H9 (cell line): ENCODE measurements at regions not wholly inside any gene's neighbourhood (a gene's known extent, or its start where the extent isn't known, plus 50 kb on each side); places are given as distances from the start of the nearest gene placed in this dataset.

ENCODE experiments used
- DNase-seq: peaks from one replicate; pipeline ENCODE4 v3.0.0-alpha.2; 2017
- H2AFZ ChIP-seq: one replicate; pipeline ENCODE4 v1.6.1; 2013; ENCODE audit warnings: mild to moderate bottlenecking, low read length, control low read depth, moderate library complexity
- H2AK5ac ChIP-seq: 2 replicates; pipeline ENCODE4 v1.6.1; 2013; ENCODE audit warnings: low read length, control low read depth, mixed read lengths; ENCODE audit not compliant: insufficient read length
- H2BK120ac ChIP-seq: one replicate; pipeline ENCODE4 v1.6.1; 2013; ENCODE audit warnings: low read depth, mild to moderate bottlenecking, low read length, control low read depth, inconsistent platforms; ENCODE audit not compliant: poor library complexity, severe bottlenecking
- H2BK12ac ChIP-seq: 2 replicates; pipeline ENCODE4 v1.6.1; 2013; ENCODE audit warnings: low read length, control low read depth, mixed read lengths, low read depth; ENCODE audit not compliant: insufficient read length
- H2BK15ac ChIP-seq: 2 replicates; pipeline ENCODE4 v1.6.1; 2013; ENCODE audit warnings: low read depth, low read length, control low read depth
- H2BK20ac ChIP-seq: one replicate; pipeline ENCODE4 v1.6.1; 2013; ENCODE audit warnings: low read depth, mild to moderate bottlenecking, low read length, control low read depth, inconsistent platforms; ENCODE audit not compliant: poor library complexity, severe bottlenecking
- H2BK5ac ChIP-seq: 2 replicates; pipeline ENCODE4 v1.6.1; 2013; ENCODE audit warnings: low read length, control low read depth, mixed read lengths; ENCODE audit not compliant: insufficient read length
- H3K14ac ChIP-seq: 2 replicates; pipeline ENCODE4 v1.6.1; 2013; ENCODE audit warnings: low read length, control low read depth; ENCODE audit not compliant: insufficient read depth
- H3K18ac ChIP-seq: 2 replicates; pipeline ENCODE4 v1.6.1; 2013; ENCODE audit warnings: low read depth, mild to moderate bottlenecking, mixed read lengths, low read length, control low read depth; ENCODE audit not compliant: insufficient read length
- H3K23ac ChIP-seq: 2 replicates; pipeline ENCODE4 v1.6.1; 2013; ENCODE audit warnings: low read length, control low read depth, mixed read lengths, low read depth; ENCODE audit not compliant: insufficient read length
- H3K23me2 ChIP-seq: 2 replicates; pipeline ENCODE4 v1.6.1; 2013; ENCODE audit warnings: low read depth, mild to moderate bottlenecking, mixed read lengths, low read length, control low read depth; ENCODE audit not compliant: insufficient read length, poor library complexity, severe bottlenecking
- H3K27ac ChIP-seq: 2 replicates; pipeline ENCODE4 v1.5.1; 2013; ENCODE audit warnings: low read length, control low read depth, mixed read lengths, low read depth; ENCODE audit not compliant: insufficient read length
- H3K27me3 ChIP-seq: 2 replicates; pipeline ENCODE4 v1.6.1; 2013; ENCODE audit warnings: low read length, control low read depth, inconsistent platforms; ENCODE audit not compliant: insufficient read depth
- H3K4ac ChIP-seq: 2 replicates; pipeline ENCODE4 v1.6.1; 2013; ENCODE audit warnings: low read depth, mild to moderate bottlenecking, control low read depth, inconsistent platforms, low read length, moderate library complexity
- H3K4me1 ChIP-seq: 2 replicates; pipeline ENCODE4 v1.6.1; 2013; ENCODE audit warnings: low read length, control low read depth, inconsistent platforms; ENCODE audit not compliant: insufficient read depth
- H3K4me2 ChIP-seq: 2 replicates; pipeline ENCODE4 v1.6.1; 2013; ENCODE audit warnings: low read length, control low read depth, mixed read lengths; ENCODE audit not compliant: insufficient read length, insufficient read depth
- H3K56ac ChIP-seq: 2 replicates; pipeline ENCODE4 v1.6.1; 2013; ENCODE audit warnings: low read depth, mild to moderate bottlenecking, mixed read lengths, low read length, control low read depth; ENCODE audit not compliant: insufficient read length
- H3K79me1 ChIP-seq: 2 replicates; pipeline ENCODE4 v1.6.1; 2013; ENCODE audit warnings: low read depth, mild to moderate bottlenecking, moderate library complexity, low read length, control low read depth, inconsistent platforms; ENCODE audit not compliant: insufficient read depth, poor library complexity, severe bottlenecking
- H3K79me2 ChIP-seq: 2 replicates; pipeline ENCODE4 v1.6.1; 2013; ENCODE audit warnings: low read length, control low read depth, inconsistent platforms; ENCODE audit not compliant: insufficient read depth
- H3K9ac ChIP-seq: 2 replicates; pipeline ENCODE4 v1.6.1; 2013; ENCODE audit warnings: low read length, control low read depth, mixed read lengths; ENCODE audit not compliant: insufficient read length; ENCODE audit errors: extremely low read depth
- H3K9me3 ChIP-seq: one replicate; pipeline ENCODE4 v1.6.1; 2013; ENCODE audit warnings: low read depth, low read length, inconsistent platforms; ENCODE audit not compliant: control insufficient read depth
- H3T11ph ChIP-seq: one replicate; pipeline ENCODE4 v1.6.1; 2013; ENCODE audit warnings: mild to moderate bottlenecking, low read length, control low read depth, inconsistent platforms
- H4K20me1 ChIP-seq: one replicate; pipeline ENCODE4 v1.6.1; 2013; ENCODE audit not compliant: control insufficient read depth, insufficient read length, insufficient read depth
- H4K5ac ChIP-seq: 2 replicates; pipeline ENCODE4 v1.6.1; 2013; ENCODE audit warnings: low read depth, mild to moderate bottlenecking, mixed read lengths, low read length, control low read depth; ENCODE audit not compliant: insufficient read length
- H4K8ac ChIP-seq: replicated peaks from 2 replicates; pipeline ENCODE4 v1.6.1; 2013; ENCODE audit warnings: low read length, control low read depth, mixed read lengths, low read depth; ENCODE audit not compliant: insufficient read length
- H4K91ac ChIP-seq: 2 replicates; pipeline ENCODE4 v1.6.1; 2013; ENCODE audit warnings: low read depth, mild to moderate bottlenecking, moderate library complexity, mixed read lengths, low read length, control low read depth; ENCODE audit not compliant: insufficient read length
- H3K27ac Mint-ChIP-seq, 3 experiments: 2 replicates in 2 of 3; 3 replicates in 1 of 3; pipeline ENCODE4 v1.8.0; 2020 to 2021; ENCODE audit warnings: mixed read lengths in 3 of 3, mild to moderate bottlenecking in 1 of 3, moderate library complexity in 1 of 3
- H3K27me3 Mint-ChIP-seq: 2 replicates; pipeline ENCODE4 v1.8.0; 2021; ENCODE audit warnings: low read depth, mild to moderate bottlenecking, moderate library complexity, mixed read lengths
- H3K36me3 Mint-ChIP-seq, 3 experiments: 2 replicates in 2 of 3; 3 replicates in 1 of 3; pipeline ENCODE4 v1.8.0; 2020 to 2021; ENCODE audit warnings: low read depth in 3 of 3, mixed read lengths in 3 of 3; ENCODE audit not compliant: insufficient read depth in 1 of 3
- H3K4me1 Mint-ChIP-seq, 2 experiments: 2 replicates each; pipeline ENCODE4 v1.8.0; 2020; ENCODE audit warnings: mixed read lengths in 2 of 2
- H3K4me3 Mint-ChIP-seq, 2 experiments: 2 replicates in 1 of 2; 3 replicates in 1 of 2; pipeline ENCODE4 v1.8.0; 2020 to 2021; ENCODE audit warnings: mild to moderate bottlenecking in 2 of 2, mixed read lengths in 2 of 2, moderate library complexity in 1 of 2
- H3K9me3 Mint-ChIP-seq, 2 experiments: 2 replicates in 1 of 2; 3 replicates in 1 of 2; pipeline ENCODE4 v1.8.0; 2020; ENCODE audit warnings: mild to moderate bottlenecking in 2 of 2, mixed read lengths in 2 of 2, moderate library complexity in 1 of 2
- CTCF ChIP-seq: fragments of 200-600 bp; sonication (generic); conservative IDR thresholded peaks from 3 replicates; pipeline ENCODE4 v1.8.0; 2021; ENCODE audit warnings: antibody characterized with exemption, mild to moderate bottlenecking
- WGBS: extraction: QIAGEN DNeasy Blood & Tissue Kit; methylation state at CpG from one replicate; pipeline ENCODE4 v1.1.7; 2013; ENCODE audit warnings: missing lambda C conversion rate, low lambda C conversion rate, mixed read lengths; ENCODE audit not compliant: insufficient read length; ENCODE audit errors: extremely low coverage; 5-methylcytosine and 5-hydroxymethylcytosine counted together

GRCh38 chr1:88200545-88200944 is 483.5 kb upstream of the PKN2 start:
- no peak overlapping the region for H2BK12ac ChIP-seq
- H3K4me3 Mint-ChIP-seq = no peak overlapping the region
- H2AFZ ChIP-seq = no peak overlapping the region
- no peak overlapping the region for H3K9ac ChIP-seq
- H3K56ac ChIP-seq = no peak overlapping the region
- H2BK5ac ChIP-seq = no peak overlapping the region
- H3K4me1 ChIP-seq = no peaks in the 10 kb centered on the region
- no peak overlapping the region for H2BK20ac ChIP-seq
- no peak overlapping the region for H4K5ac ChIP-seq
- no peaks in the 10 kb centered on the region for H3K36me3 Mint-ChIP-seq
- no peak overlapping the region for H3K4me2 ChIP-seq
- no peak overlapping the region for H3K18ac ChIP-seq
- H2BK15ac ChIP-seq = no peak overlapping the region
- peak overlapping the region in 1 of 3 experiments; percentile 53; a peak in 1 of 7 replicates for H3K27ac Mint-ChIP-seq
- no peak overlapping the region for H3T11ph ChIP-seq
- no peaks in the 10 kb centered on the region for H3K9me3 Mint-ChIP-seq
- H3K79me1 ChIP-seq = no peaks in the 10 kb centered on the region
- DNase-seq = no peak
- no CpG with 5 or more reads among the region's 3 CpGs for WGBS
- no peak overlapping the region for H3K14ac ChIP-seq
- no peak overlapping the region for H3K4ac ChIP-seq
- no peaks in the 10 kb centered on the region for H3K27me3 Mint-ChIP-seq
- H2BK120ac ChIP-seq = no peak overlapping the region
- H3K27ac ChIP-seq = no peak overlapping the region
- no peaks in the 10 kb centered on the region for H4K20me1 ChIP-seq
- H4K8ac ChIP-seq = no peak overlapping the region
- H3K23ac ChIP-seq = no peak overlapping the region
- H2AK5ac ChIP-seq = no peak overlapping the region
- no peaks in the 10 kb centered on the region for H3K79me2 ChIP-seq
- no peak overlapping the region for H4K91ac ChIP-seq
- H3K27me3 ChIP-seq = no peaks in the 10 kb centered on the region
- no peak for TF ChIP-seq CTCF
- no peaks in the 10 kb centered on the region for H3K9me3 ChIP-seq
- no peaks in the 10 kb centered on the region for H3K23me2 ChIP-seq
- no peaks in the 10 kb centered on the region for H3K4me1 Mint-ChIP-seq
